PC-3 (cell line): ENCODE measurements at regions not wholly inside any gene's neighbourhood (a gene's known extent, or its start where the extent isn't known, plus 50 kb on each side); places are given as distances from the start of the nearest gene placed in this dataset.

ENCODE experiments used
- ATAC-seq: fragments of 200-7000 bp; cut with Tn5 transposase; 2 replicates; pipeline ENCODE4 v1.9.1; 2020; ENCODE audit warnings: mild to moderate bottlenecking, moderate library complexity
- BruUV-seq: library from RNA; stranded (reverse); fragments of 400-500 nt; replicated peaks from 2 replicates; lab custom pipeline; 2021; lab: Mats Ljungman, UMichigan
- CTCF ChIA-PET: fragments of 300-600 bp; sonication (Branson Sonifier 250); formaldehyde crosslinking; loops from one replicate; lab custom pipeline; 2022; ENCODE audit warnings: antibody characterized with exemption; lab: Charles Lee
- POLR2A ChIA-PET: fragments of 300-600 bp; sonication (Branson Sonifier 250); formaldehyde crosslinking; loops from one replicate; lab custom pipeline; 2022; ENCODE audit warnings: antibody characterized with exemption; ENCODE audit not compliant: unreplicated experiment; lab: Charles Lee
- DNase-seq: peaks from one replicate; pipeline ENCODE4 v3.0.0-alpha.2; 2015
- H2AFZ ChIP-seq: fragments of 300-600 bp; sonication (generic); 2 replicates; pipeline ENCODE4 v1.6.0; 2016; ENCODE audit warnings: antibody characterized with exemption, low read length
- H3F3A ChIP-seq: fragments of 300-600 bp; sonication (generic); one replicate; pipeline ENCODE4 v1.6.0; 2017; ENCODE audit warnings: antibody characterized with exemption, low read length, control low read depth, mild to moderate bottlenecking; ENCODE audit not compliant: unreplicated experiment
- H3K27ac ChIP-seq: fragments of 300-600 bp; sonication (generic); 2 replicates; pipeline ENCODE4 v1.5.1; 2016; ENCODE audit warnings: mild to moderate bottlenecking, low read length
- H3K27me3 ChIP-seq: fragments of 300-600 bp; sonication (generic); 2 replicates; pipeline ENCODE4 v1.6.1; 2016; ENCODE audit warnings: low read length, mixed read lengths
- H3K36me3 ChIP-seq: fragments of 300-600 bp; sonication (generic); 2 replicates; pipeline ENCODE4 v1.6.1; 2016; ENCODE audit warnings: low read depth, mixed run types, low read length, mixed read lengths
- H3K4me1 ChIP-seq: fragments of 300-600 bp; sonication (generic); 2 replicates; pipeline ENCODE4 v1.5.1; 2016; ENCODE audit warnings: low read length; ENCODE audit not compliant: insufficient read depth
- H3K4me2 ChIP-seq: fragments of 300-600 bp; sonication (generic); 2 replicates; pipeline ENCODE4 v1.6.0; 2016; ENCODE audit warnings: low read length
- H3K4me3 ChIP-seq: fragments of 300-600 bp; sonication (generic); 2 replicates; pipeline ENCODE4 v1.5.1; 2016; ENCODE audit warnings: mild to moderate bottlenecking, low read length, mixed read lengths
- H3K79me2 ChIP-seq: fragments of 300-600 bp; sonication (generic); 2 replicates; pipeline ENCODE4 v1.6.1; 2017; ENCODE audit warnings: low read length, mixed read lengths
- H3K9ac ChIP-seq: fragments of 300-600 bp; sonication (generic); 2 replicates; pipeline ENCODE4 v1.6.0; 2016; ENCODE audit warnings: mild to moderate bottlenecking, low read length
- H3K9me2 ChIP-seq: fragments of 300-600 bp; sonication (generic); replicated peaks from 2 replicates; pipeline ENCODE4 v1.6.1; 2016; ENCODE audit warnings: mixed run types, low read length, mixed read lengths
- H3K9me3 ChIP-seq: fragments of 300-600 bp; sonication (generic); 2 replicates; pipeline ENCODE4 v1.6.1; 2016; ENCODE audit warnings: low read length, mixed read lengths
- H4K20me1 ChIP-seq: fragments of 300-600 bp; sonication (generic); 2 replicates; pipeline ENCODE4 v1.6.1; 2016; ENCODE audit warnings: low read length, mixed read lengths
- CTCF ChIP-seq: fragments of 300-600 bp; sonication (generic); conservative IDR thresholded peaks from 2 replicates; pipeline ENCODE4 v1.5.1; 2017; ENCODE audit warnings: antibody characterized with exemption, low read depth, mild to moderate bottlenecking, low read length
- EZH2 ChIP-seq: fragments of 300-600 bp; sonication (generic); IDR thresholded peaks from one replicate; pipeline ENCODE4 v1.6.1; 2017; ENCODE audit warnings: antibody characterized with exemption, mild to moderate bottlenecking, low read length; ENCODE audit not compliant: unreplicated experiment
- EZH2phosphoT487 ChIP-seq: fragments of 300-600 bp; sonication (generic); IDR thresholded peaks from 2 replicates; pipeline ENCODE4 v1.6.1; 2018; ENCODE audit warnings: mild to moderate bottlenecking, antibody characterized with exemption, low read length, borderline replicate concordance
- intact Hi-C: fragments of 100-400 bp; cut with micrococcal nuclease; formaldehyde crosslinking; loops from 2 replicates; pipeline ENCODE4 v1.9.0; 2023

DNA sequence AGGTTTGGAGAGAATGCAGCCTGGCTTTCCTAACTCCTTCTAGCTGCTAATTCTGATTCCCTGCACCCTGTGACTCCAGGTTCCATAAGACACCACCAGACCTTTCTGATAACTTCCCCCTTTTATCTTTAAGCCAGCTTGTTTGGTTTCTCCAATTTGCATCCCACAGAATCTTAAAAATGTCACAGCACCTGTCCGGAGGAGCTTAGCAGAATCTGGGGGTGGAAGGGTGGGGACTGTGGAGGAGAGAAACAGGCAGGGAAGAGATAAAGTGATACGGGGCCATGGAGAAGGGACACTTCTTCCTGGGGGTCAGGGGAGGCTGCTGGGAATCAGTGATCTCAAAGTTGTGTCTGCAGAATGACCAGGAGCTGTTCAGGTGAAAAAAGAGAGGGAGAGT lies 59.4 kb downstream of the FOXL1 start:
- H3K9me2 ChIP-seq = no peaks in the 10 kb centered on the region
- no peaks in the 10 kb centered on the region for H3K36me3 ChIP-seq
- peaks cover 5% of the 10 kb centered on the region for H3K4me1 ChIP-seq
- no peak overlapping the region for H3K4me3 ChIP-seq
- no peak overlapping the region for H3K27ac ChIP-seq
- BruUV-seq = no TSS peak
- ATAC-seq (no peak), DNase-seq (no peak)
- no peak overlapping the region for H3K9ac ChIP-seq
- CTCF ChIA-PET = no interaction called here
- no peaks in the 10 kb centered on the region for H3F3A ChIP-seq
- no peaks in the 10 kb centered on the region for H3K27me3 ChIP-seq
- no peaks in the 10 kb centered on the region for H4K20me1 ChIP-seq
- H3K9me3 ChIP-seq = no peaks in the 10 kb centered on the region
- no peak for TF ChIP-seq EZH2phosphoT487
- no peak for TF ChIP-seq EZH2
- TF ChIP-seq CTCF = no peak
- intact Hi-C loops = no loop called here
- no peak overlapping the region for H2AFZ ChIP-seq
- POLR2A ChIA-PET = no interaction called here
- H3K4me2 ChIP-seq = no peak overlapping the region
- H3K79me2 ChIP-seq = no peaks in the 10 kb centered on the region

GRCh38 chr16:86638642-86639041 lies 60.3 kb downstream of the FOXL1 start:
- ATAC-seq (no peak), DNase-seq (no peak)
- POLR2A ChIA-PET = no interaction called here
- no peak overlapping the region for H3K27ac ChIP-seq
- TF ChIP-seq CTCF (no peak), EZH2 (no peak), EZH2phosphoT487 (no peak)
- no peaks in the 10 kb centered on the region for H3K4me1 ChIP-seq
- no peak overlapping the region for H3K9ac ChIP-seq
- intact Hi-C loops = no loop called here
- no peaks in the 10 kb centered on the region for H3K27me3 ChIP-seq
- CTCF ChIA-PET = no interaction called here
- H3K4me2 ChIP-seq = no peak overlapping the region
- no peaks in the 10 kb centered on the region for H4K20me1 ChIP-seq
- BruUV-seq = no TSS peak
- H3F3A ChIP-seq = no peaks in the 10 kb centered on the region
- H3K79me2 ChIP-seq = no peaks in the 10 kb centered on the region
- no peaks in the 10 kb centered on the region for H3K9me3 ChIP-seq
- H2AFZ ChIP-seq = no peak overlapping the region
- no peaks in the 10 kb centered on the region for H3K9me2 ChIP-seq
- no peaks in the 10 kb centered on the region for H3K36me3 ChIP-seq
- H3K4me3 ChIP-seq = no peak overlapping the region

DNA sequence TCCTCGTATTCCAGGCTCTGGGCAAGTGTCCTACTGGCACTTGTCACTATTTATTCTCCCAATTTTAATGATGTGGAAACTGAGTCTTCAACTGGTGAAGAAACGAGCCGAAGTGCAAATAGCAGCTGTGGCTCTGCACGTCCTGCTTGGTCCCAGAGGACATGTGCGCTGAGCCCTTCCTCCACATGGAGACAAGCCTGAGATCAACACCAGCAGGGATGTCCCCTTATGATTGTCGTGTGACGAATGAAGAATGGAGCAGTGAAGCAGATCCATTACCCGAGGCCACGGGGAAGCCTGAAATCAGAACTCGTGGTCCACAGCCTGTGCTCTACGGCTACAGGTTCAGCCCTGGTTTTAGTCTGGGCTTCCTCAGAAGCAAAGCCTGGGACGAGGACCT lies 61.0 kb downstream of the FOXL1 start:
- intact Hi-C loops = no loop called here
- Histone ChIP-seq H4K20me1 (no peaks in the 10 kb centered on the region), H3F3A (no peaks in the 10 kb centered on the region), H2AFZ (no peak overlapping the region), H3K9me2 (no peaks in the 10 kb centered on the region), H3K79me2 (no peaks in the 10 kb centered on the region), H3K9ac (no peak overlapping the region), H3K27ac (no peak overlapping the region), H3K4me3 (no peak overlapping the region), H3K4me1 (no peaks in the 10 kb centered on the region), H3K4me2 (no peak overlapping the region), H3K36me3 (no peaks in the 10 kb centered on the region), H3K27me3 (no peaks in the 10 kb centered on the region), H3K9me3 (no peaks in the 10 kb centered on the region)
- ChIA-PET CTCF (no interaction called here), POLR2A (no interaction called here)
- no TSS peak for BruUV-seq
- TF ChIP-seq EZH2 (no peak), CTCF (no peak), EZH2phosphoT487 (no peak)
- no peak for DNase-seq
- ATAC-seq = no peak
